Body of pancreas (tissue), 4 donors: ENCODE measurements at regions not wholly inside any gene's neighbourhood (a gene's known extent, or its start where the extent isn't known, plus 50 kb on each side); places are given as distances from the start of the nearest gene placed in this dataset.
"Not testable (repeated sequence)": the region's sequence is repeated elsewhere in the genome, so short reads cannot be mapped to it uniquely, and the experiment has no call there.

Experiments
- ATAC-seq: fragments of 150-250 bp; one replicate; pipeline ENCODE4 v1.9.1; 2016
- DNase-seq, 4 donors: peaks; one replicate each; pipeline ENCODE4 v3.0.0-alpha.2; 2019
- H3K27ac ChIP-seq, 4 donors: fragments of 200-600 bp; sonication (generic); 1 replicate in 3 of 4; 2 replicates in 1 of 4; pipeline versions ENCODE4 v1.5.1 to v1.6.1; 2016 to 2019; ENCODE audit warnings: mild to moderate bottlenecking in 1 of 4, mixed read lengths in 1 of 4, moderate library complexity in 1 of 4
- H3K27me3 ChIP-seq, 2 donors: fragments of 200-600 bp; sonication (generic); one replicate each; pipeline ENCODE4 v1.6.0; 2016; ENCODE audit warnings: mild to moderate bottlenecking in 1 of 2
- H3K36me3 ChIP-seq, 2 donors: fragments of 200-600 bp; sonication (generic); replicated peaks in 1 of 2; 2 replicates each; pipeline ENCODE4 v1.5.1; 2016; ENCODE audit warnings: low read depth in 2 of 2; ENCODE audit not compliant: insufficient read depth in 1 of 2
- H3K4me1 ChIP-seq: fragments of 200-600 bp; sonication (generic); one replicate; pipeline ENCODE4 v1.6.0; 2016
- H3K4me3 ChIP-seq, 2 donors: fragments of 200-600 bp; sonication (generic); 1 replicate in 1 of 2; 2 replicates in 1 of 2; pipeline ENCODE4 v1.5.1; 2016 to 2019
- H3K9me3 ChIP-seq, 3 donors: fragments of 200-600 bp; sonication (generic); 1 replicate in 2 of 3; 2 replicates in 1 of 3; pipeline ENCODE4 v1.5.1; 2016
- POLR2A ChIP-seq, 3 donors: fragments of 450-650 bp; IDR thresholded peaks; one replicate each; pipeline ENCODE4 v1.6.1; 2016; ENCODE audit warnings: antibody characterized with exemption in 3 of 3, mild to moderate bottlenecking in 2 of 3
- WGBS, 2 donors: methylation state at CpG; one replicate each; pipeline ENCODE4 v1.1.5; 2017; 5-methylcytosine and 5-hydroxymethylcytosine counted together
- intact Hi-C: fragments of 100-400 bp; cut with DNase I; formaldehyde crosslinking; loops from one replicate; pipeline ENCODE4 v1.15.1; 2023
- TF ChIP-seq, protein P1 (sequence below), 7 experiments: fragments of 450-650 bp in 4 of 7; fragments of 200-600 bp in 3 of 7; sonication (generic) in 3 of 7; IDR thresholded peaks; one replicate each; pipeline ENCODE4 v1.5.1; 2016 to 2019; ENCODE audit warnings: antibody characterized with exemption in 7 of 7

GRCh38 chr3:168693870-168694269, 598.1 kb upstream of the GOLIM4 start:
- Histone ChIP-seq H3K36me3 (no peaks in the 10 kb centered on the region), H3K4me3 (no peak overlapping the region), H3K4me1 (no peaks in the 10 kb centered on the region), H3K27ac (no peak overlapping the region), H3K27me3 (no peaks in the 10 kb centered on the region), H3K9me3 (no peaks in the 10 kb centered on the region)
- intact Hi-C loops: no loop called here
- no peak for DNase-seq
- 54 to 56% methylated on average over 3 of the region's 3 CpGs for WGBS, 2 donors
- no peak for ATAC-seq
- TF ChIP-seq, protein P1, sequence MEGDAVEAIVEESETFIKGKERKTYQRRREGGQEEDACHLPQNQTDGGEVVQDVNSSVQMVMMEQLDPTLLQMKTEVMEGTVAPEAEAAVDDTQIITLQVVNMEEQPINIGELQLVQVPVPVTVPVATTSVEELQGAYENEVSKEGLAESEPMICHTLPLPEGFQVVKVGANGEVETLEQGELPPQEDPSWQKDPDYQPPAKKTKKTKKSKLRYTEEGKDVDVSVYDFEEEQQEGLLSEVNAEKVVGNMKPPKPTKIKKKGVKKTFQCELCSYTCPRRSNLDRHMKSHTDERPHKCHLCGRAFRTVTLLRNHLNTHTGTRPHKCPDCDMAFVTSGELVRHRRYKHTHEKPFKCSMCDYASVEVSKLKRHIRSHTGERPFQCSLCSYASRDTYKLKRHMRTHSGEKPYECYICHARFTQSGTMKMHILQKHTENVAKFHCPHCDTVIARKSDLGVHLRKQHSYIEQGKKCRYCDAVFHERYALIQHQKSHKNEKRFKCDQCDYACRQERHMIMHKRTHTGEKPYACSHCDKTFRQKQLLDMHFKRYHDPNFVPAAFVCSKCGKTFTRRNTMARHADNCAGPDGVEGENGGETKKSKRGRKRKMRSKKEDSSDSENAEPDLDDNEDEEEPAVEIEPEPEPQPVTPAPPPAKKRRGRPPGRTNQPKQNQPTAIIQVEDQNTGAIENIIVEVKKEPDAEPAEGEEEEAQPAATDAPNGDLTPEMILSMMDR (IDR thresholded peaks at IDR 0.05): no peak
- TF ChIP-seq POLR2A (IDR thresholded peaks at IDR 0.05): no peak

DNA sequence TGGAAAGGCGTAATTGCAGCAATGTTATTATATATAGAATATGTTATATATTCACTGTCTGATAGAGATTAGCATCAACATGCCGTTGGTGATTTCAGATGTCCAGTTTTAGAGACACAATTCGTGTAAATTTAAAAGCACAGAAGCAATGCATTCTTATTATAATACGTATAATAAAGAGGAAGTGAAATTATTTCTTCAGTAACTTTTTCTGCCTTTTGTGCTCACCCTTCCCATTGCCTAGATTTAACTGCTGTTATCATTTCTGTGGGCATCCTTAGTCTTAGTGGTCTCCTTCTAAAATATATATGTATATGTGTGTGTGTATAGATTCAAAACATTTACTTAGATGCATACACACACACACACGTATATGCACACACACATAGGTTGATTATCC, 592.5 kb upstream of the GOLIM4 start:
- TF ChIP-seq POLR2A (IDR thresholded peaks at IDR 0.05): no peak
- TF ChIP-seq, protein P1 (IDR thresholded peaks at IDR 0.05): no peak
- intact Hi-C loops: no loop called here
- whole genome bisulfite sequencing, 2 donors: 53 to 54% methylated on average over 5 of the region's 5 CpGs

DNA sequence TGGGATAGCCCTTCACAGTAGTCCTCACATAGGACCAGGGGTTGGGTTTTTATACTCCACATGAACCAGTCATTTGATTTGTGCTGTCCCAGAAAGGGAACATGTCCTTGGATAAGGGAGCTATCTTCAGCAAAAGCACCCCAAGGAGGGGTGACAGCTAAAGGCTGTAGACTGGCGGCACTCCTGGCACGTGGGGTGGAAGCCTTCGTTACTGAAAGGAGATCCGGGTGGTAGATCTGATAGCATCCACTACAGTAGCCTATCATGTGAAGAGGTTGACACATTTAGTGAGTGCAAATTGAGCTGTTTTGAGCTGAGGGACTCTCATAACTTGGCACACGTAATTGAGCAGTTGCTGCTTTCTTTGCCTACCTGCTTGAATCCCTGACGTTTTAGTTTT, 588.8 kb upstream of the GOLIM4 start:
- WGBS, 2 donors: 69 to 76% methylated on average over 6 of the region's 6 CpGs
- H3K36me3 ChIP-seq: no peaks in the 10 kb centered on the region
- H3K27ac ChIP-seq: no peak overlapping the region
- intact Hi-C loops: no loop called here
- H3K4me1 ChIP-seq: no peaks in the 10 kb centered on the region
- ATAC-seq (no peak), DNase-seq (no peak)
- H3K4me3 ChIP-seq: no peak overlapping the region
- TF ChIP-seq, protein P1 (IDR thresholded peaks at IDR 0.05): no peak
- TF ChIP-seq POLR2A (IDR thresholded peaks at IDR 0.05): no peak
- H3K9me3 ChIP-seq: no peaks in the 10 kb centered on the region
- H3K27me3 ChIP-seq: no peaks in the 10 kb centered on the region

More for the DNA sequence above, 592.5 kb upstream of the GOLIM4 start:
- Histone ChIP-seq H3K27me3 (no peaks in the 10 kb centered on the region), H3K27ac (no peak overlapping the region), H3K36me3 (no peaks in the 10 kb centered on the region), H3K9me3 (no peaks in the 10 kb centered on the region), H3K4me3 (no peak overlapping the region), H3K4me1 (no peaks in the 10 kb centered on the region)
- ATAC-seq (no peak), DNase-seq (no peak)

GRCh38 chr3:168678730-168679129, 583.0 kb upstream of the GOLIM4 start:
- Histone ChIP-seq H3K4me3 (no peak overlapping the region), H3K36me3 (no peaks in the 10 kb centered on the region), H3K9me3 (no peaks in the 10 kb centered on the region), H3K27me3 (no peaks in the 10 kb centered on the region), H3K27ac (no peak overlapping the region), H3K4me1 (no peaks in the 10 kb centered on the region)
- no peak for TF ChIP-seq POLR2A (IDR thresholded peaks at IDR 0.05)
- intact Hi-C loops: no loop called here
- DNase-seq: no peak
- 59 to 65% methylated on average over 1 of the region's 1 CpG for WGBS, 2 donors
- ATAC-seq: no peak

GRCh38 chr3:168671091-168671490, 575.4 kb upstream of the GOLIM4 start:
- Histone ChIP-seq H3K4me3 (no peak overlapping the region), H3K27me3 (no peaks in the 10 kb centered on the region), H3K9me3 (no peaks in the 10 kb centered on the region), H3K27ac (no peak overlapping the region), H3K4me1 (no peaks in the 10 kb centered on the region), H3K36me3 (no peaks in the 10 kb centered on the region)
- TF ChIP-seq POLR2A (IDR thresholded peaks at IDR 0.05): no peak
- TF ChIP-seq, protein P1 (IDR thresholded peaks at IDR 0.05): no peak
- no peak for ATAC-seq
- intact Hi-C loops: no loop called here
- WGBS, 2 donors: 60% methylated on average over 5 of the region's 5 CpGs
- DNase-seq: no peak

- ATAC-seq, H3K4me1 ChIP-seq, H3K9me3 ChIP-seq, H3K27me3 ChIP-seq, H3K27ac ChIP-seq, H3K36me3 ChIP-seq, H3K4me3 ChIP-seq, intact Hi-C loops, DNase-seq: not testable (repeated sequence)
- 80 to 82% methylated on average over 6 of the region's 6 CpGs for WGBS, 2 donors
These were observed 565.3 kb upstream of the GOLIM4 start for GRCh38 chr3:168660879-168661657.
